ENCODE measurements at regions not wholly inside any gene's neighbourhood (a gene's known extent, or its start where the extent isn't known, plus 50 kb on each side); places are given as distances from the start of the nearest gene placed in this dataset.

GRCh38 chr15:58298879-58299850, 132.6 kb upstream of the LIPC start:
- H3K36me3 ChIP-seq = no peaks in the 10 kb centered on the region
- no peak for TF ChIP-seq POLR2A (IDR thresholded peaks at IDR 0.05)
- TF ChIP-seq EP300 (IDR thresholded peaks at IDR 0.05) = no peak
- no peak for TF ChIP-seq CTCF (IDR thresholded peaks at IDR 0.05)
- no peak for TF ChIP-seq POLR2AphosphoS5 (IDR thresholded peaks at IDR 0.05)
- ATAC-seq (ENCODE audit: low FRiP score in 2 of 2) (peak; percentile 74 to 80), DNase-seq (no peak)
- 62 to 87% methylated on average over 10 of the region's 10 CpGs for WGBS, 2 donors
- H3K27me3 ChIP-seq = no peaks in the 10 kb centered on the region
- peak overlapping the region in 1 of 4 donors; percentile 43 for H3K27ac ChIP-seq
- no peaks in the 10 kb centered on the region for H3K4me1 ChIP-seq
- no peak overlapping the region for H3K4me3 ChIP-seq
- no peaks in the 10 kb centered on the region for H3K9me3 ChIP-seq

GRCh38 chr15:58302832-58303231, 129.0 kb upstream of the LIPC start:
- Histone ChIP-seq H3K36me3 (no peaks in the 10 kb centered on the region), H3K4me1 (peaks cover 0 to 7% (median 3%) of the 10 kb centered on the region in 4 donors), H3K4me3 (no peak overlapping the region), H3K27me3 (no peaks in the 10 kb centered on the region), H3K9me3 (no peaks in the 10 kb centered on the region), H3K27ac (no peak overlapping the region)
- peak in 1 of 2 donors; percentile 27 for ATAC-seq (ENCODE audit: low FRiP score in 2 of 2)
- TF ChIP-seq POLR2AphosphoS5 (IDR thresholded peaks at IDR 0.05) = no peak
- TF ChIP-seq EP300 (IDR thresholded peaks at IDR 0.05) = no peak
- no peak for TF ChIP-seq CTCF (IDR thresholded peaks at IDR 0.05)
- TF ChIP-seq POLR2A (IDR thresholded peaks at IDR 0.05) = no peak
- 70 to 80% methylated on average over 1 of the region's 1 CpG for WGBS, 2 donors
- no peak for DNase-seq

GRCh38 chr15:58303236-58303635, 128.6 kb upstream of the LIPC start:
- H3K27me3 ChIP-seq = no peaks in the 10 kb centered on the region
- no peak overlapping the region for H3K4me3 ChIP-seq
- WGBS, 2 donors = 80 to 89% methylated on average over 6 of the region's 6 CpGs
- TF ChIP-seq POLR2AphosphoS5 (IDR thresholded peaks at IDR 0.05) (no peak), EP300 (IDR thresholded peaks at IDR 0.05) (no peak), CTCF (IDR thresholded peaks at IDR 0.05) (no peak), POLR2A (IDR thresholded peaks at IDR 0.05) (no peak)
- ATAC-seq (ENCODE audit: low FRiP score in 2 of 2) (no peak), DNase-seq (no peak)
- H3K36me3 ChIP-seq = no peaks in the 10 kb centered on the region
- no peak overlapping the region for H3K27ac ChIP-seq
- peaks cover 0 to 7% (median 3%) of the 10 kb centered on the region in 4 donors for H3K4me1 ChIP-seq
- no peaks in the 10 kb centered on the region for H3K9me3 ChIP-seq

- WGBS, 2 donors = 69 to 73% methylated on average over 4 of the region's 4 CpGs
- TF ChIP-seq CTCF (IDR thresholded peaks at IDR 0.05) = no peak
- TF ChIP-seq POLR2AphosphoS5 (IDR thresholded peaks at IDR 0.05) = no peak
- TF ChIP-seq EP300 (IDR thresholded peaks at IDR 0.05) = no peak
- TF ChIP-seq POLR2A (IDR thresholded peaks at IDR 0.05) = no peak
- ATAC-seq (ENCODE audit: low FRiP score in 2 of 2) = no peak
Measured at GRCh38 chr15:58306591-58307312, 125.0 kb upstream of the LIPC start.

More at GRCh38 chr15:58306591-58307312, 125.0 kb upstream of the LIPC start:
- H3K36me3 ChIP-seq = no peaks in the 10 kb centered on the region
- no peaks in the 10 kb centered on the region for H3K9me3 ChIP-seq
- H3K27me3 ChIP-seq = no peaks in the 10 kb centered on the region
- peaks cover 0 to 7% (median 3%) of the 10 kb centered on the region in 4 donors for H3K4me1 ChIP-seq
- DNase-seq = no peak
- H3K4me3 ChIP-seq = no peak overlapping the region
- H3K27ac ChIP-seq = no peak overlapping the region

Data from upper lobe of left lung (tissue), 6 donors.